Hematopoietic multipotent progenitor cell (in vitro differentiated cells): ENCODE measurements at regions not wholly inside any gene's neighbourhood (a gene's known extent, or its start where the extent isn't known, plus 50 kb on each side); places are given as distances from the start of the nearest gene placed in this dataset.
A peak's percentile ranks its signal among the peaks of the same experiment; 100 is the strongest.
"Not testable (repeated sequence)": the region's sequence is repeated elsewhere in the genome, so short reads cannot be mapped to it uniquely, and the experiment has no call there.

Experiments used
- DNase-seq, 3 donors: peaks; one replicate each; pipeline ENCODE4 v3.0.0-alpha.2; 2011 to 2015; ENCODE audit warnings: low read depth in 2 of 3, low spot score in 2 of 3

DNA sequence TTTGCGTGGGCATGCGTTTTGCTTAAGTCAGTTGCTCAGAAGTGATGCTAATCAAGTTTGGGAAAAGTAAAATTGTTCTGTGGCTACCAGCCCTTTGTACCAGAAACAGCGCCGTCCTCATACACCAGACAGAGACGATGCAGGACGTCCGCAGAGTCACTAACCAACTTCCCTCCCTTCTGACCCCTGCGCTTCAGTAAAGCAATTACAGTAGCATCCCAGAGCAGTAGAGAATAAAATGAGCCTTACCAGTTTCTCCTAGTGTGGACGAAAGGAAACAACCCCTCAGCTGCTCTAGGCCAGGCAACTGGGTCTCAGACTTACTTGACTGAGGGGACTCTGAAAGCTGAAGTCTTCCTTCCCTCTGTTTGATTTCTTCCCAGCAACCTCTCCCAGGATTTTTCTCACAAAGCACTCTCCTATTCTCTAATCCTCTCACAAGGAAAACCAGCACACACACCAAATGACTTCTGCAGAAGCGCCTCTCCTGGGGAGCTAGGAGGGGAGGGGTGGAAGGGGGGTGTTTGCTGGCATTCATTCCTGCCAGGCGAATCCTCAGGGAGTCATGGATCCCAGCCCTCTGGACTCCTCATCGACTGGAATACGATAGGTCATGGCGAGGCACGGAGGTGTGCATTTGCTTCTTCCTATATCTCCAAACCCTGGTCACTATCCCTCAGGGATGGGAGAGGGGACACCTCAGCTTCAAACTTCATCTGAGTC is 56.0 kb upstream of the MID1 start:
- no peak for DNase-seq

DNA sequence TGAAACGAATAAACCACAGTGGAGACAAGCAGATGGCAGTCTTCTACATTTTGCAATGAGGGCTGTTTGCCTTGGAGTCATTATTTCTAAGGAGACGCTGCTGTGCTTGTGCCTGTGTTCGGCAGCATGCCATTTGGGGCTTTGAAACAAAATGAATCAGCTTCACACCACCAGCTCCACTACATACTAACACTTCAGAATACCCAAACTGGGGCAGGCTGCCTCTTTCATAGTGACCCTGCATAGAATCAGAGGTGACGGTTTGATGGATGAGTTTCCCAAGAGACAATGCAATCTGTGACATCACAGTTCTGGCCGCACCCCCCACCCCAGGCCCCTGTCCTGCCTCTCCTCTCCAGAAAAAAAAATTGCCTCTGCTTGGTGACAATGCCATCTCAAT is 57.1 kb upstream of the MID1 start:
- no peak for DNase-seq

DNA sequence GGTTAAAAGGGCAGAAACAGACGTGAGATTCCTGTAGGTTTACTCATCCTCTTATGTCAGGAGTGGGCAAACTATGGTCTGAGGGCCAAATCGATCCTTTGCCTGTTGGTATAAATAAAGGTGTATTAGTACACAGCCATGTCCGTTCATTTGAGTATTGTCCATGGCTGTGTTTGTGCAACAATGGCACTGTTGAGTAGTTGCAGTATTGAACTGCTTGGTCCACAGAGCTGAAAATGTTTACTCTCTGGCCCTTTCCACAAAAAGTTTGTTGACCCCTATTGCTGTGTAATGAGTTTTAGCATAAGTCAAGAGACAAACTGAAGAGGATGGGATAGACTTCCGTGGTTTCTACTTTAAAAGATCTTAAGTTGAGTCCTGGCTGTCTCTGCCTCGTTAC is 59.0 kb upstream of the MID1 start:
- DNase-seq: no peak

DNA sequence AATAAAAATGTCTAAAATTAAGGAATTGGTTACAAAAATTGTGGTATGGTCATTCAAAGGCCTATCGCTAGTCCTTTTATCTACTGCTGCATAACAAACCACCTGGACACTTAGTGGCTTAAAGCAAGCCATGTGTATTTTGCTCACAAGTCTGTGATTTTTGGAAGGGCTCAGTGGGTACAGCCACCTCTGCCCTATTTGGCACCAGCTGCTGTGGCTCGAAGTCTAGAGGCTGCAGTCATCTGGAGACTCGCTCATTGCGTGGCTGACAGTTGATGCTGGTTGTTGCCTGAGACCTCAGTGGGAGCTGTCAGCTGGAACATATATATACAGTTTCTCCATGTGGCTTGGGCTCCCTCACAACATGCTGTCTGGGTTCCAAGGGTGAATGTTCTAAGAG is 60.8 kb upstream of the MID1 start:
- DNase-seq: no peak

DNA sequence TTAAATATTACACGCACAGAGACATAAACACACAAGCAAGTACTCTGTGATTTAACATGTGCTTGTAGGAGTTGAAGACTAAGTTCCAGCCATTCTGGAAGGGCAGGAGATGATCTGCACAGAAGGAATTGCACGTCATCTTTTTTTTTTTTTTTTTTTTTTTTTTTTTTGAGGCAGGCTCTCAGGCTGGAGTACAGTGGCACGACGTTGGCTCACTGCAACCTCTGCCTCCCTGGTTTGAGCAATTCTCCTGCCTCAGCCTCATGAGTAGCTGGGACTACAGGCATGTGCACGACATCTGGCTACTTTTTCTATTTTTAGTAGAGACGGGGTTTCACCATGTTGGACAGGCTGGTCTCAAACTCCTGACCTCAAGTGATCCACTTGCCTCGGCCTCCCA is 63.2 kb upstream of the MID1 start:
- DNase-seq: not testable (repeated sequence)

DNA sequence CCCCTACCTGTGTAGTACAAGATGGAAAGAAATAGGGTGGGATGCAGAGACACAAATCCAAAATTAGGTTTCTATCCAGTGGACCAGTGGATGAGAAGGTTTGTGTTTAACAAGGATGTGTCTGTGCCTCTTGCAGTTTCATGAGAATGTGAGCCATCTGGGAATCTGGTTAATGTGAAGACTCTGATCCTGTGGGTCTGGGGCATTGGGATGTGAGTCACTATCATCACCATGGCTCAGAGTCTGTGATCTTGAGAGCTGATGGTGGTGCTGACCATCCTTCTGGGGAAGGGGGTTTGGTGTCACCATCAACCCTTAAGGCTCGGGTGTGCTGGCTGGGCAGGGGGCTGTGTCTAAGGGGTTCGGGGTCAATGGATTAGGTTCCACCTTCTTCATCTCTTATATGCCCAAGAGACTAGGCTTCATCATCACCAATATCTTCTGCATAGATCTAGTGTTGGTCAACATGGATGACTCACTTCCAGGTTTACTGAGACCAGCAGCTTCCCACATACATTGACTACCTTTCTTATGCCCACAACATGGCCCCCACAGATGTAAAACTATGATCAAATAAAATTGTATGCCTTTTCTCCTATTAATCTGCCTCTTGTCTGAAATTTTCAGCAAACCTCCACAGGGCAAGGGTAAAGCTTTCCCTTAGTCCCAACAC is 65.7 kb upstream of the MID1 start:
- DNase-seq: no peak

DNA sequence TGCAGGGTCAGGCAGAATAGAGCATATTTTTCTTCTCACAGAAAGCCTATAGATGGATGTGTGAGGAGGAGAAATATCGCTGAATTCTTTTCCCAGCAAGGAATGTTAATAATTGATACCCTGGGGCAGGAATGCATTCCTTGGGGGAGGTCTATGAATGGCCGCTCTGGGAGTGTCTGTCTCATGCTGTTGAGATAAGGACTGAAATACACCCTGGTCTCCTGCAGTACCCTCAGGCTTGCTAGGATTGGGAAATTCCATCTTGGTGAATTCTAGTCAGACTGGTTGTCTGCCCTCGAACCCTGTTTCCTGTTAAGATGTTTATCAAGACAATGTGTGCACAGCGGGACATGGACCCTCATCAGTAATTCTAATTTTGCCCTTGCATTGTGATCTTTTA is 71.4 kb upstream of the MID1 start:
- DNase-seq: not testable (repeated sequence)

DNA sequence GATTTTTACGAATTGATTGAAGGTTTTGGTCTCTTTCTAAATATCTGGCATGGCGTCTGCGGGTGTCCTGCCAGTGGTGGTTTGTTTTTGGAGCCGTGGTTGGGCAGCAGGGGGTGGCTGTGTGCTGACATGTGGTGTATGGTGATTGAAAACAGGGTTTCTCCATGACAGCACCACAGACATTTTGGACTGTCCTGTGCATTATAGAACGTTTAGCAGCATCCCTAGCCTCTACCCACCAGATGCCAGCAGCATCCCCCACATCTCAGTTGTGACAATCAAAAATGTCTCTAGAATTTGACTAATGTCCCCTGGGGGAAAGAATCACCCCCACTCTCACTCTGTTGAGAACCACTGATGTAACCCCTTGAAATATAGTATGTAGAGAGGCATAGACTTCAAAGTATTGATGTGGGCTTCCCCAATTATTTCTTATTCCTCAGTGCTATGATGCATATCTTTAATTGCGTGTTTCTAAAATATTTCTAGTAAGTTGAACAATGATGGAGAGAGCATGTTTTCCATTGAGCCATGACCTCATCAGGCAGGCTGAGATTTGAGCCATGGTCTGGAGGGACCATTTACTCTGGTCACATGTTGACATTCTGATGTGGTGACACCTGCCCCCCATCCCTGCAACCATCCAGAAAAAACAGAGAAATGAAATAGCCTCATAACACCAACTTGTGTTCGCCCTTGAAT is 77.4 kb upstream of the MID1 start:
- DNase-seq: no peak

DNA sequence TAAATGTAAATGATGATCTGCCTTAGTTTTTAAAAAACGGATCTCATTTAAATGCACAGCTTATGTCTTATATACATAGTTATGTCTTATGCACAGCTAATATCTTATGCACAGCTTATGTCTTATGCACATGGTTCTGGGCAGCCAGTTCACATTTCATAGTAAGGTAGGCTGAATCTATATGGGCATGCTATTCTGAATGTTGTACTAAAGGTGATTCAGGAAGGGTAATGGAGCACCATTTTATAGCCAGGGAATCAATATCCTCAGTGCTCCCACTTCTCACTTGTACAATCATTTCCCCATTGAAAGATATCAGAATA is 77.9 kb upstream of the MID1 start:
- DNase-seq: no peak

DNA sequence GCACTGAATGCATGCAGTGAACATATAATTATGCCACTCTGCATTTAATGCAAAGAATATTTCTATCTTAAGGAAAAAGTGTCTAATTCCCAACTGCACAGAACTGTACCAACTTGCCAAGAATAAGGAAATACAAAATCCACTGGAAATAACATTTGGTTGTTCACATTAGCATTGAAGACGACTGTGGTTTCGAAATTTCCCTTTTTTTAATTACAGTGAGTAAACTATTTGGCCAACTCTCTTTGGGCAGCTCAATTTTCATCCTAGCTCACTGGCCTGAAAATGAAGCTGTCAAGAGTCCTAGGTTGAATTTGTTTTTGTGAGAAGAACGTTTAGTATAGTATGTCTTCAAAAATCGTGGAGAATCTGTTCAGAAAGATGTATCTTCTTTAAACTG is 81.6 kb upstream of the MID1 start:
- DNase-seq: no peak

DNA sequence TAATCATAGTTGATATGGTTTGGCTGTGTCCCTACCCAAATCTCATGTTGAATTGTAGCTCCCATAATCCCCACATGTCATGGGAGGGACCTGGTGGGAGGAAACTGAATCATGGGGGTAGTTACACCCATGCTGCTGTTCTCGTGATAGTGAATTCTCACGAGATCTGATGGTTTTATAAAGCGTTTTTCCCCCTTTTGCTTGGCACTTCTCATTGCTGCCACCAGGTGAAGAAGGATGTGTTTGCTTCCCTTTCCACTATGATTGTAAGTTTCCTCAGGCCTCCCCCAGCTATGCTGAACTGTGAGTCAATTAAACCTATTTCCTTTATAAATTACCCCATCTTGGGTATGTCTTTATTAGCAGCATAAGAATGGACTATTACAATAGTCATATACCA is 86.0 kb upstream of the MID1 start:
- not testable (repeated sequence) for DNase-seq

DNA sequence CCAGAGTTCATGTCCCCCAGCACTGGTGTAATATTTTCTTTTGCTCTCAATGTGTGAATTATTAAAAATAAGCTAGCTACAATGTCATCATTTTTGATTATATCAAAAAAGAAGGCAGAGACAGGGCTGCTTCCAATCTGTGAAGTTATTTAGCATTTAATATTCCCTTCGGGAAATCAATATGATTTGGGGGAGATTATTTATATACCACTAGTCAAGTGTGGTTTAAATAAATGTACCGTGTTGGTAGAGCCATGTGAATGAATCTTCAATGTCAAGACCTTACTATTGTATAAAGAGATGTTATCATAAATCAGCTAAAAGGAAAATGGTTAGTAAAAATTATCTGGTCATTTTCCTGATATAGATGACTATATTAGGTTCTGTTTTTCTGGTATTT is 87.4 kb upstream of the MID1 start:
- no peak for DNase-seq

DNA sequence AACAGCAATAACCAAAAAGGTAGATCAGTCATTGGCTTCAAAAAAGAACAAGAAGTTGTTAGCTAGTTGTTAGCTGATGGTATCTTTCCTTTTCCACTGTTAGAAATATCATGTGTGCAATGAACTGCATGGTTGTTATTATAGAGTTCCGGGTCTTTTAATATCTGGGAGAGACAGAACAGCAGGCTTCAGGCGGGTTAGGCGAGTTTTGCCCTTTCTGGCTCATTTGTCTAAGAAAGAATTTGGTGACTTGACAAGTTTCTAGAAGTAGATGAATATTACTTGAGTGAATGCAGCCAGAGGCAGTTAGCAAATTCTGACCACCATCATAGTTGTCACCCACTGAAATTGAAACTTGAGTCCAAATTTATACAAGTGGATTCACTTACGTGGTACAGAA is 88.9 kb upstream of the MID1 start:
- DNase-seq: no peak

DNA sequence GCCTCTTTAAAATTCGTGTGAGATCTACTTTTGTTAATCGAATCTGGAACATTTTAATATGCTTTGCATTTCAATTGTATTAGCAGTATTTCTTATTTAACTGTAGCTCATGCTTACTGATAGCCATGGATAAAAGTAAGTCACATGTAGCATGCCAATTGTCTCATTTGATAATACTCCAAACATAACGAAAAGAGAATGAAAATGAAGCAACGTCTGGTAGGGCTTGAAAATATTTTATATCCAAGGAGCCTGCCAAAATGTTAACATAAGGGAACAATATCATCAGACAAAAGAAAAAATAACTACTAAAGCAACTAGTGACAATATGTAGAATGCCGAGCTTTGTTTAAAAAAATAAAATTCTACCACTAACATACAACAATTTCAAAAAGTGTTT is 94.1 kb upstream of the MID1 start:
- DNase-seq: no peak

DNA sequence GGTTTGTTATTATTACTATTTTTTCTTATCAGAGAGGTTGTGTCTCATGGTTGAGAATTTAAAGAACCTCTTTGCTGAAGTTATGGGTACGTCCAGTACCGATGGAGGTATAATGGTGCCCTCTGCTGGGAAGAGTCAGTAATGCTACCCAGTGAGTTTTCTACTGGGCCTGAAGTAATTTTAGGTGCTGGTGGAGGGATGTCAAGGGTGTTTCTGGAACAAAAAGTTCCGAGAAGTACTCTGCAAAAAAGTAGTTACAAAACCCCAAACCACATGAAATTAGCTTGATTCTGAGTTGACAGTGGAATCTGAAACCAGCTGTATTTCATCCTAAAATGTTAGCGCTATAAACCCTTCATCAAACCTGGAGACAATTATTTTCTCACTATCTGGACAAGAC is 102.5 kb upstream of the MID1 start:
- DNase-seq: peak in 2 of 3 donors; percentile 14 to 32

DNA sequence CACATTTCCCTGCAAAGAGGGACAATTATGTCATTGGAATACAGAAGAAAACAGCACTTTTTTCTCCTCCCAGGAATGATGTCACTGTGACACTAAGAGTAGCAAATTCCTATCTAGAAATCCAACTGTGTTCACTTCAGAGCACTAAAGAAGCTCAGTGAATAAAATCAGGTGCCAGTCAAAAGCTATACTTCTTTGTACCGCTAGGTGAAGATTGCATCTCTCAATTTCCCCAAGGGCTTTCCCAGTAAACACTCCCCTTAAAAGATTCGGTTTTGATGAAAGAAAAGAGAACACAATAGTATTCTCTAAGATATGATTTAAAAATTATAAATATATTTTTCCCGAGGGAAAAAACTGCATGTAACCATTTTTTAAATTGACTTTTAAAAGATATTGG is 104.7 kb upstream of the MID1 start:
- DNase-seq: no peak

DNA sequence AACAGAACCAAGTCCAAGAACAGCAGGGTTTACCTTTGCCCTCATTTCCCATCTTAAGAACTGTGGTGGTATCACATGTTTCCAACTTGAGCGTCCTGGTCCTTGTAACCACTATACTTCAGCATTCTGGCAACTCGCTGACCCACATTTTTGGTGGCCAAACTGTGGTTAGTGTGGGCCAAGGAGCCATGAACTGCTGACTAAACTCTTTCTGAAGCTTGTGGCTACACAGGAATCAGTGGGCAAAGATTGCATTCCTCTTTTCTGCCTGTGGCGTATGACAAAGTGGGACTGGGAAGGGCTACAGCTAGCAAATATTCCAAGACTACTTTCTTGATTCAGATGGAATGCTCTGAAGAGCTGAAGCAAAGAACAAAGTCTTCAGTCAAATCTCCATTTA is 106.3 kb upstream of the MID1 start:
- no peak for DNase-seq

DNA sequence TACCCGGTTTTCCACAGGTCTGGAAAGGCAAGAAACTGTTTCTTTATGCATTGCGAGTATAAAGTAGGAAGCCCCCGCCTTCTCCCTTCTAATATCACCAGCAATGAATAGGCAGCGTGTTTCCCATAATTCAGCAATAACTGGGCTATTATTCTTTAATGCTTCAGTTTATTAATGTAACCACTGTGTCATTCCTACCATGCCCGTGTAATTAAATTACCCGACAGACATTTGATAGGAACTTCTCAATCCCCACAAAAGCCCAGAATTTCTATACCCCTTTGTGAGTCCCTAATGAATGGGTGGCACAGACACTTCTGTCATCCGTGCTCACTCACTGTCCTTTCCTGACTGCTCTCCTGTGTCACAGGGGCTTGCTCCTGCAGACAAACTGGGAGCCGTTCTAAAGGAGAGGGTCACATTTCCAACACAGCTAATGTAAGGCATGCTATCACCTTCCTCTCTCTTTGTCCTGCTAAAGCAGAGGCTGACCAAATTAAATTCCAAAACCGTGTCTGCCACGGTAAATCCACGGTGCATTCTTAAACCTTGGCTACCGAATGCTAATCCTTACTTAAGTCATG is 108.5 kb upstream of the MID1 start:
- DNase-seq: no peak

DNA sequence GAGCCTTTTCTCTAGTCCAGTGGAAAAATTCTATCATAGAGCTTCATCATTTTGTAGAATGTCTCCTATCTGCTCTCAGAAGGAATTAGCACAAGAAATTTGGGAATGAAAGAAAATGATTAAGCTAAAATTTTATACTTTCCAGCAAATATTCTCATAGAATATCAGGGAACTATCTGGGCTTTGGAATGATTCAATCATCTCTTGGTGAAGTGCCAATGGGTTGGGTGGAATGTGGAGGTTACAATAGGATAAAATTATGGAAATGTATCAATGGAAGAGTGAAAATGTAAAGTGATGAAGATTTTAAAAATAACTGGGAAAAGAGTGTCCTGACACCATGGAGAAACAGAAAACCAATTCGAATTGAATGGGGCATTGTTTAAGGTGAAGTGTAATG is 119.0 kb upstream of the MID1 start:
- DNase-seq: no peak

DNA sequence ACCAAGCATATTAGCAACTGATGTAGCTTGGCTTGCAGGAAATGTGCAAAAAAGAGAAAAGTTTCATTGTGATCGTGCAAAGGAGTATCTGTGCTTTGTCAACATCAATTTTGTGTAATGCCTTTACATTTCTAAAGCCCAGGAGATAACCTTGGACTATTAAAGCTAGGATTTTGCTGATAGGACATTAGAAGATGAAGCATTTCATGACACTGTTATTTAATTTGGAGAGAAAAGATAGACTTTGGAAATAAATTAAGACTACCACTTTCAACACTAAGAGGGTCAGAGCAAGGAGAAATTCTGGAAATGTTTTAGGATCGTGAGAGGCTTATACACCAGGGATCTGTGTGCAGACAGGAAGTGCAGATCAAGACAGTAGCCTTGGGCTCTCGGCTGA is 120.6 kb upstream of the MID1 start:
- no peak for DNase-seq

DNA sequence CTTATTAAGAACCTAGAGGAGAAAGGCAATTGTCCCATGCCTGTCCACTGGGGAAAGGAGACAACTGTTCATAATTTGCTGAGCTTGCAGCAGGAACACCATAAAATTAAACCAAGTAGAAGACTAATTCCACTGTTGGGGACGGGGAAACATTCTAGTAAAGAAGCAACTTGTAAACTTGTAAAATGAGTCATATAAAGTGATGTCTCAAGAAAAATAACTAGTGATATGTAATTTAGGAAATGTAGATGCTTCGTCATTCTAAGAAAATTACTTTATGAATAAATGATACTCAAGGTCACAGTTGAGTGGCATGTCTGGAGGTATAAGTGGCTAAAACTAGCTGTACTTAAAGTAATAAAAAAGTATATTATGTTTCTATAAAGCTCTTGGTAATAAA is 121.2 kb upstream of the MID1 start:
- no peak for DNase-seq

DNA sequence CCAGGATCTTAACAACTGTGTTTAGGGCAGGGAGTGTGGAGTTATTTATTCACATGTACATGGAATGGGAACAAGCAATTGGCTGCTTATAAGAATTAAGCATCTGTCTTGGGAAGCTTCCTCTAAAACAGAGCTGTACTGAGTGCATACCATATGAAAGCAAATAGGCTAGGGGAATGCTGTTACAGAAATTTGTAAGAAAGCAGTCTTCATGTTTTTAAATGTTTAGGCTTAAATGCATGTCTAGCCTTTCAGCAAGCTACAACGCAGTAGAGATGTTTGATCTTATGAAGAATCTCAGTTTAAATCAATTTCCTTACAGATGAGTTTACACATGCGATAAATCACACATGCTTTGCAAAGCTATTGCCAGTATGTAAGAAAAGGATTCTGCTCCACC is 123.1 kb upstream of the MID1 start:
- DNase-seq: no peak
